Body of pancreas (tissue), 4 donors: ENCODE measurements at regions not wholly inside any gene's neighbourhood (a gene's known extent, or its start where the extent isn't known, plus 50 kb on each side); places are given as distances from the start of the nearest gene placed in this dataset.

Experiments used
- ATAC-seq: fragments of 150-250 bp; one replicate; pipeline ENCODE4 v1.9.1; 2016
- DNase-seq, 4 donors: peaks; one replicate each; pipeline ENCODE4 v3.0.0-alpha.2; 2019
- H3K27ac ChIP-seq, 4 donors: fragments of 200-600 bp; sonication (generic); 1 replicate in 3 of 4; 2 replicates in 1 of 4; pipeline versions ENCODE4 v1.5.1 to v1.6.1; 2016 to 2019; ENCODE audit warnings: mild to moderate bottlenecking in 1 of 4, mixed read lengths in 1 of 4, moderate library complexity in 1 of 4
- H3K27me3 ChIP-seq, 2 donors: fragments of 200-600 bp; sonication (generic); one replicate each; pipeline ENCODE4 v1.6.0; 2016; ENCODE audit warnings: mild to moderate bottlenecking in 1 of 2
- H3K36me3 ChIP-seq, 2 donors: fragments of 200-600 bp; sonication (generic); replicated peaks in 1 of 2; 2 replicates each; pipeline ENCODE4 v1.5.1; 2016; ENCODE audit warnings: low read depth in 2 of 2; ENCODE audit not compliant: insufficient read depth in 1 of 2
- H3K4me1 ChIP-seq: fragments of 200-600 bp; sonication (generic); one replicate; pipeline ENCODE4 v1.6.0; 2016
- H3K4me3 ChIP-seq, 2 donors: fragments of 200-600 bp; sonication (generic); 1 replicate in 1 of 2; 2 replicates in 1 of 2; pipeline ENCODE4 v1.5.1; 2016 to 2019
- H3K9me3 ChIP-seq, 3 donors: fragments of 200-600 bp; sonication (generic); 1 replicate in 2 of 3; 2 replicates in 1 of 3; pipeline ENCODE4 v1.5.1; 2016
- POLR2A ChIP-seq, 3 donors: fragments of 450-650 bp; IDR thresholded peaks; one replicate each; pipeline ENCODE4 v1.6.1; 2016; ENCODE audit warnings: antibody characterized with exemption in 3 of 3, mild to moderate bottlenecking in 2 of 3
- WGBS, 2 donors: methylation state at CpG; one replicate each; pipeline ENCODE4 v1.1.5; 2017; 5-methylcytosine and 5-hydroxymethylcytosine counted together
- intact Hi-C: fragments of 100-400 bp; cut with DNase I; formaldehyde crosslinking; loops from one replicate; pipeline ENCODE4 v1.15.1; 2023
- TF ChIP-seq, protein P1 (sequence below), 7 experiments: fragments of 450-650 bp in 4 of 7; fragments of 200-600 bp in 3 of 7; sonication (generic) in 3 of 7; IDR thresholded peaks; one replicate each; pipeline ENCODE4 v1.5.1; 2016 to 2019; ENCODE audit warnings: antibody characterized with exemption in 7 of 7

DNA sequence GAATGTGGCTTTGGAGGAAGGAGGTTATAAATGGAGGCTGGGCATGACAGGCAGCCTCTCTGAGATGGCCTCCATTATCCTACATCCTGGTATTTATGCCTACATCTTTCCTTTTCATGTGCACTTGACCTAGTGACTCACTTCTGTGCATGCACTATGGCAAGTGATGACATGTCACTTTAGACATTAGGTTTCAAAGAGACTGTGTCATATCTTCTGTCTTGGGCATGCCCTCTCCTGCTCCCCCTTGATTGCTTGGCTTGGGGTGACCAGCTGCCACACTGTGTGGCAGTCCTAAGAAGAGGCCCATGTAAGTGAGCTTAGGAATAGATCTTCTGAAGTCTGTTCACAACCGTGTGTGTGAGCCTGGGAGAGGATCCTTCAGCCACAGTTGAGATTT lies 472.8 kb downstream of the FGF9 start:
- TF ChIP-seq, protein P1, sequence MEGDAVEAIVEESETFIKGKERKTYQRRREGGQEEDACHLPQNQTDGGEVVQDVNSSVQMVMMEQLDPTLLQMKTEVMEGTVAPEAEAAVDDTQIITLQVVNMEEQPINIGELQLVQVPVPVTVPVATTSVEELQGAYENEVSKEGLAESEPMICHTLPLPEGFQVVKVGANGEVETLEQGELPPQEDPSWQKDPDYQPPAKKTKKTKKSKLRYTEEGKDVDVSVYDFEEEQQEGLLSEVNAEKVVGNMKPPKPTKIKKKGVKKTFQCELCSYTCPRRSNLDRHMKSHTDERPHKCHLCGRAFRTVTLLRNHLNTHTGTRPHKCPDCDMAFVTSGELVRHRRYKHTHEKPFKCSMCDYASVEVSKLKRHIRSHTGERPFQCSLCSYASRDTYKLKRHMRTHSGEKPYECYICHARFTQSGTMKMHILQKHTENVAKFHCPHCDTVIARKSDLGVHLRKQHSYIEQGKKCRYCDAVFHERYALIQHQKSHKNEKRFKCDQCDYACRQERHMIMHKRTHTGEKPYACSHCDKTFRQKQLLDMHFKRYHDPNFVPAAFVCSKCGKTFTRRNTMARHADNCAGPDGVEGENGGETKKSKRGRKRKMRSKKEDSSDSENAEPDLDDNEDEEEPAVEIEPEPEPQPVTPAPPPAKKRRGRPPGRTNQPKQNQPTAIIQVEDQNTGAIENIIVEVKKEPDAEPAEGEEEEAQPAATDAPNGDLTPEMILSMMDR (IDR thresholded peaks at IDR 0.05) = no peak
- no peak for TF ChIP-seq POLR2A (IDR thresholded peaks at IDR 0.05)
- 38 to 69% methylated on average over 1 of the region's 1 CpG for WGBS, 2 donors
- Histone ChIP-seq H3K4me1 (no peaks in the 10 kb centered on the region), H3K27me3 (no peaks in the 10 kb centered on the region), H3K36me3 (no peaks in the 10 kb centered on the region), H3K4me3 (no peak overlapping the region), H3K9me3 (no peaks in the 10 kb centered on the region), H3K27ac (no peak overlapping the region)
- no peak for ATAC-seq
- intact Hi-C loops = no loop called here
- no peak for DNase-seq

DNA sequence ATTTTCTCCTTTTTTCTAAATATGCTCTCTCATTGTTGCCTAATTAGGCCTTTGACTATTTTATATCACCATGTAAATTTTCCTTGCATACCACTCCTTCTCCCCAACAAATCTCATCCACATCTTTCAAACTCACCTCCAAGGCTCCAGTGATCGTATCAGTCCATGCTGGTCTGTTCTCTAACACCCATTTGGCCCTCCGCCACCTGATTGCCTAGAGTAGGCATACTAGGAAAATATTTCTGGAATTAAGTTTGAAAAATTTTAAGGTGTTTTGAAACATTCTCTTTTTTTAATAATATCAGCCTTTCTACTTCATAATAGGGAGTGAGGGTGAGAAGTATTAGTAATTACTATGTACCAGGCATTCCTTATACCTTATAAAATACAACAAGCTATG lies 473.9 kb downstream of the FGF9 start:
- no peak for TF ChIP-seq POLR2A (IDR thresholded peaks at IDR 0.05)
- TF ChIP-seq, protein P1 (IDR thresholded peaks at IDR 0.05) = no peak
- 82 to 90% methylated on average over 2 of the region's 2 CpGs for WGBS, 2 donors
- Histone ChIP-seq H3K4me1 (no peaks in the 10 kb centered on the region), H3K4me3 (no peak overlapping the region), H3K27me3 (no peaks in the 10 kb centered on the region), H3K36me3 (no peaks in the 10 kb centered on the region), H3K27ac (no peak overlapping the region), H3K9me3 (no peaks in the 10 kb centered on the region)
- no peak for ATAC-seq
- intact Hi-C loops = no loop called here
- DNase-seq = no peak

DNA sequence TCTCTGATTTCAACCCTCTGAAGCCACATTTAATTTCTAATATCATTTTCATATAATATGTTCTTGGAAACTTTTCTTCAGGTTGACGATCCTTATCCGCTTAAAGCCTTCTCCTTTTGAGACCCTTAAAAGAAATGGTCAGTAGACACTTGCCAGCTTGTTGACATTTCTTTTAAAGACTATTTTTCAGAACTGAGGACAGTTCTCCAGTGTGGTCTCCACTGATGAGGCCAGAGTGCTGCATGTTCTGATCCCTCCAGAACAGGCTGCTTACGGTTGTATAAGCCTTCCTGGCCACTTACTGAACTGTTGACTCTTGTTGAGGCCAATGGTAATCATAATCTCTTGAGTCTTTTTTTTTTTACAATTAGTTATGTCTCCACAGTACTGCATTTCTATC lies 477.3 kb downstream of the FGF9 start:
- DNase-seq (no peak), ATAC-seq (no peak)
- intact Hi-C loops = no loop called here
- H3K27me3 ChIP-seq = no peaks in the 10 kb centered on the region
- WGBS, 2 donors = 92 to 95% methylated on average over 3 of the region's 3 CpGs
- no peaks in the 10 kb centered on the region for H3K4me1 ChIP-seq
- no peaks in the 10 kb centered on the region for H3K36me3 ChIP-seq
- TF ChIP-seq POLR2A (IDR thresholded peaks at IDR 0.05) = no peak
- TF ChIP-seq, protein P1 (IDR thresholded peaks at IDR 0.05) = no peak
- H3K27ac ChIP-seq = no peak overlapping the region
- H3K4me3 ChIP-seq = no peak overlapping the region
- H3K9me3 ChIP-seq = no peaks in the 10 kb centered on the region

DNA sequence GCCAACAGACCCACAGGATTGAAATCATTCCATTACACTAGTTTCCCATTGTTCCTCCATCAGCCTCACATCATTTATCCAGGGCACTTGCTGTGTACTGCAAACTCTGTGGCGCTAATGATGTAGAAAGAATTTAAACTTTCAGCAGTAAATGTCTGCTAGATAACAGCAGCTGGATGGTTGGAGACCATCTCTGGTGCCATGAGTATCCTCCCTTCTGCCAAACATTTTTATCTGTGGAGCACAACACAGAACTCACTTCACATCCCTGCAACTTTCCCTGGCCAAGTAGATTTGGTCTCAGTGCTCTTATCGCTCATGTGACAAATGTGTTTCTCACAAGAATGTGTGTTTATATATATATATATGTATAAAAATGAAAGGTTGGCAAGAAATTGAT lies 481.9 kb downstream of the FGF9 start:
- Histone ChIP-seq H3K27ac (no peak overlapping the region), H3K9me3 (no peaks in the 10 kb centered on the region), H3K36me3 (no peaks in the 10 kb centered on the region), H3K4me1 (no peaks in the 10 kb centered on the region), H3K4me3 (no peak overlapping the region), H3K27me3 (no peaks in the 10 kb centered on the region)
- TF ChIP-seq, protein P1 (IDR thresholded peaks at IDR 0.05) = no peak
- TF ChIP-seq POLR2A (IDR thresholded peaks at IDR 0.05) = no peak
- ATAC-seq (no peak), DNase-seq (no peak)
- 85 to 93% methylated on average over 2 of the region's 2 CpGs for WGBS, 2 donors
- intact Hi-C loops = no loop called here

DNA sequence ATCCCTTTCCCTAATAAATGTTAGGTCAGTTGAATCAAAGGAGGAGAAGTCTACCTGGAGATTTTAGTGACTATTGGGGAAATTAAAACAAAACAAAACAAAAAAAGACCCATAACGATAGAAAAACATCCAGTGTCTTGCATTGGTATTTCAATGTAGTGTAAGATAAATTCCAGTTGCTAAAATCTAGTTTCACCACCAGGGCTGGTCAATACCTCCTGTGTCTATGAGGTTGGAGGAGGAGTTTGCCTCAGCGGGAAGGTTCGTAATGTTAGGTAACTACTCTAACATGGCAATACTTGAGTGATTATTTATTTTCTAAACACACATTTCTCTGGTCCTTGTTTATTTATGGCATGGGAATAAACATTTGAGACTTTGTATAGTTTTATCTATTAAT lies 483.2 kb downstream of the FGF9 start:
- H3K4me1 ChIP-seq = no peaks in the 10 kb centered on the region
- DNase-seq = no peak
- no peak overlapping the region for H3K4me3 ChIP-seq
- H3K9me3 ChIP-seq = no peaks in the 10 kb centered on the region
- WGBS, 2 donors = 61 to 84% methylated on average over 3 of the region's 3 CpGs
- no peak overlapping the region for H3K27ac ChIP-seq
- intact Hi-C loops = no loop called here
- ATAC-seq = no peak
- H3K36me3 ChIP-seq = no peaks in the 10 kb centered on the region
- no peaks in the 10 kb centered on the region for H3K27me3 ChIP-seq
- TF ChIP-seq, protein P1 (IDR thresholded peaks at IDR 0.05) = no peak
- no peak for TF ChIP-seq POLR2A (IDR thresholded peaks at IDR 0.05)
